OCI-LY7 (cell line): ENCODE measurements at regions not wholly inside any gene's neighbourhood (a gene's known extent, or its start where the extent isn't known, plus 50 kb on each side); places are given as distances from the start of the nearest gene placed in this dataset.

Experiments used
- BruUV-seq: library from RNA; stranded (reverse); fragments of 400-500 nt; replicated peaks from 2 replicates; lab custom pipeline; 2021; lab: Mats Ljungman, UMichigan
- CTCF ChIA-PET: fragments of 300-600 bp; sonication (Branson Sonifier 250); formaldehyde crosslinking; loops from one replicate; lab custom pipeline; 2022; ENCODE audit warnings: antibody characterized with exemption; ENCODE audit not compliant: unreplicated experiment; lab: Charles Lee
- POLR2A ChIA-PET: fragments of 300-600 bp; sonication (Branson Sonifier 250); formaldehyde crosslinking; loops from one replicate; lab custom pipeline; 2022; ENCODE audit warnings: antibody characterized with exemption; lab: Charles Lee
- DNase-seq: peaks from one replicate; pipeline ENCODE4 v3.0.0-alpha.2; 2015; ENCODE audit warnings: low spot score
- H2AFZ ChIP-seq: fragments of 200-600 bp; sonication (generic), shearing (Covaris generic); 2 replicates; pipeline ENCODE4 v1.6.1; 2014; ENCODE audit warnings: mild to moderate bottlenecking, antibody characterized with exemption, low read length, moderate library complexity
- H3K27ac ChIP-seq: fragments of 200-600 bp; sonication (generic); 2 replicates; pipeline ENCODE4 v1.5.1; 2014; ENCODE audit warnings: mixed run types, low read depth, mild to moderate bottlenecking, moderate library complexity, low read length, inconsistent platforms; ENCODE audit not compliant: poor library complexity, severe bottlenecking
- H3K36me3 ChIP-seq: fragments of 200-600 bp; sonication (generic); 2 replicates; pipeline ENCODE4 v1.6.1; 2014; ENCODE audit warnings: mild to moderate bottlenecking, antibody characterized with exemption, low read length, moderate library complexity, mixed read lengths; ENCODE audit not compliant: insufficient read depth
- H3K4me1 ChIP-seq: fragments of 200-600 bp; sonication (generic); 2 replicates; pipeline ENCODE4 v1.5.1; 2014; ENCODE audit warnings: mild to moderate bottlenecking, low read length; ENCODE audit not compliant: insufficient read depth, poor library complexity, severe bottlenecking
- H3K4me2 ChIP-seq: fragments of 200-600 bp; sonication (generic); 2 replicates; pipeline ENCODE4 v1.6.1; 2014; ENCODE audit warnings: mild to moderate bottlenecking, low read length
- H3K4me3 ChIP-seq: fragments of 200-600 bp; sonication (generic); 2 replicates; pipeline ENCODE4 v1.5.1; 2014; ENCODE audit warnings: mild to moderate bottlenecking, low read depth, low read length; ENCODE audit not compliant: poor library complexity, severe bottlenecking
- H3K79me2 ChIP-seq: fragments of 200-600 bp; sonication (generic); 2 replicates; pipeline ENCODE4 v1.6.1; 2016; ENCODE audit warnings: low read depth, mild to moderate bottlenecking, low read length, moderate library complexity, mixed read lengths; ENCODE audit not compliant: insufficient read depth
- H3K9me2 ChIP-seq: fragments of 200-600 bp; sonication (generic); 2 replicates; pipeline ENCODE4 v1.6.1; 2016; ENCODE audit warnings: mild to moderate bottlenecking, low read length, mixed read lengths; ENCODE audit not compliant: insufficient read depth
- H3K9me3 ChIP-seq: fragments of 200-600 bp; sonication (generic); 2 replicates; pipeline ENCODE4 v1.6.1; 2014; ENCODE audit warnings: mild to moderate bottlenecking, mixed run types, low read length, mixed read lengths
- H4K20me1 ChIP-seq: fragments of 200-600 bp; sonication (generic); 2 replicates; pipeline ENCODE4 v1.6.1; 2014; ENCODE audit warnings: mild to moderate bottlenecking, antibody characterized with exemption, low read length, moderate library complexity, mixed read lengths; ENCODE audit not compliant: insufficient read depth
- CTCF ChIP-seq: fragments of 200-600 bp; sonication (generic); conservative IDR thresholded peaks from 2 replicates; pipeline ENCODE4 v1.5.1; 2014; ENCODE audit warnings: mild to moderate bottlenecking, antibody characterized with exemption, low read length, moderate library complexity, mixed read lengths
- EZH2phosphoT487 ChIP-seq: fragments of 200-600 bp; sonication (generic); IDR thresholded peaks from 2 replicates; pipeline ENCODE4 v1.6.1; 2018; ENCODE audit warnings: low read depth, borderline replicate concordance, mild to moderate bottlenecking, mixed run types, antibody characterized with exemption, low read length, moderate library complexity, mixed read lengths
- intact Hi-C: fragments of 100-400 bp; cut with micrococcal nuclease; formaldehyde crosslinking; loops from one replicate; pipeline ENCODE4 v1.10.0; 2022; ENCODE audit not compliant: unreplicated experiment

GRCh38 chr6:139602577-139602976, 228.1 kb upstream of the CITED2 start:
- DNase-seq: no peak
- Histone ChIP-seq H3K9me3 (no peaks in the 10 kb centered on the region), H2AFZ (no peak overlapping the region), H3K4me2 (no peak overlapping the region), H3K9me2 (no peaks in the 10 kb centered on the region), H3K36me3 (no peaks in the 10 kb centered on the region), H3K4me3 (no peak overlapping the region), H3K27ac (no peak overlapping the region), H3K4me1 (no peaks in the 10 kb centered on the region), H4K20me1 (no peaks in the 10 kb centered on the region), H3K79me2 (no peaks in the 10 kb centered on the region)
- no TSS peak for BruUV-seq
- ChIA-PET POLR2A (no interaction called here), CTCF (no interaction called here)
- intact Hi-C loops: no loop called here
- TF ChIP-seq EZH2phosphoT487 (no peak), CTCF (no peak)

- Histone ChIP-seq H3K36me3 (no peaks in the 10 kb centered on the region), H3K9me2 (no peaks in the 10 kb centered on the region), H3K79me2 (no peaks in the 10 kb centered on the region), H3K4me1 (no peaks in the 10 kb centered on the region), H3K9me3 (no peaks in the 10 kb centered on the region), H4K20me1 (no peaks in the 10 kb centered on the region), H3K4me3 (no peak overlapping the region), H3K4me2 (no peak overlapping the region), H2AFZ (no peak overlapping the region), H3K27ac (no peak overlapping the region)
- POLR2A ChIA-PET: no interaction called here
- CTCF ChIA-PET: interaction anchor here (0.5 kb wide), 1 partner anchor 490 kb away, joined by 3 read pairs; no protein-coding TSS in a partner anchor
- no peak for DNase-seq
- no TSS peak for BruUV-seq
- TF ChIP-seq CTCF (no peak), EZH2phosphoT487 (no peak)
- intact Hi-C loops: no loop called here
Measured at GRCh38 chr6:139600919-139601475, 226.5 kb upstream of the CITED2 start.

- Histone ChIP-seq H3K9me3 (no peaks in the 10 kb centered on the region), H3K4me2 (no peak overlapping the region), H3K36me3 (no peaks in the 10 kb centered on the region), H3K4me3 (no peak overlapping the region), H3K79me2 (no peaks in the 10 kb centered on the region), H3K9me2 (no peaks in the 10 kb centered on the region), H3K4me1 (no peaks in the 10 kb centered on the region), H4K20me1 (no peaks in the 10 kb centered on the region), H3K27ac (no peak overlapping the region), H2AFZ (no peak overlapping the region)
- ChIA-PET CTCF (no interaction called here), POLR2A (no interaction called here)
- no TSS peak for BruUV-seq
- intact Hi-C loops: no loop called here
- DNase-seq: no peak
- no peak for TF ChIP-seq CTCF
- TF ChIP-seq EZH2phosphoT487: no peak
Measured at GRCh38 chr6:139600343-139600742, 225.9 kb upstream of the CITED2 start.
